ENCODE measurements at regions not wholly inside any gene's neighbourhood (a gene's known extent, or its start where the extent isn't known, plus 50 kb on each side); places are given as distances from the start of the nearest gene placed in this dataset.

DNA sequence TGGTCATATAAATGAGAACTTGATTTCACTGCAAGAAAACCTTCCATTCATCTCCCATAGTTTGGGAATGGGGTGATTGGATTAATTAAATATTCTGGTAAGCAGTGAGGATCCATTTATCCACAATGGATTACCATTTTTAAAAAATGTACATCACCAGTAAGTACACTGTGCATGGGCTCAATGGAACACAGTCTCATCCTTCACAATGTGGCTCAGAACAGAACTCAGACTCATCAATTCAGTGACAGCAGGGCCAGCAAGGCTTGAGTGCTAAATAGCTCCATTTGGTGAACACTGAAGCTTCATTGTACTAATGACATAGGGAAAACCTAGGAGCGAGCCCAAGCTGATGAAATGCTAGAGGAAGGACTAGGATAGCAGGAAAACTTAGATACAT is 223.8 kb downstream of the CMPK2 start:
- no peak for DNase-seq

DNA sequence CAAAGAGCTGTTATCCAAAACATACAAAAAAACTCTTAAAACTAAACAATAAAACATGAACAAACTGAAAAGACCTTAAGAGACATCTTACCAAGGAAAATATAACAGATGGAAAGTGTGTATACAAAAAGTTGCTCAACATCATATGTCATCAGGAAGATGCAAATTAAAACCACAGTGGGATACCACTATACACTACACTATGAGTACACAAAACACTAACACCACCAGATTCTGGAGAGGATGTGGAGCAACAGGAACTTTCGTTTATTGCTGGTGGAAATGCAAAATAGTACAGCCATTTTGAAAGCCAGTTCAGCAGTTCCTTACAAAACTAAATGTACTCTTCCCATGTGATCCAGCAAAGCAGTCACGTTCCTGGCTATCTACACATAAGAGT is 221.4 kb downstream of the CMPK2 start:
- DNase-seq, result no peak

DNA sequence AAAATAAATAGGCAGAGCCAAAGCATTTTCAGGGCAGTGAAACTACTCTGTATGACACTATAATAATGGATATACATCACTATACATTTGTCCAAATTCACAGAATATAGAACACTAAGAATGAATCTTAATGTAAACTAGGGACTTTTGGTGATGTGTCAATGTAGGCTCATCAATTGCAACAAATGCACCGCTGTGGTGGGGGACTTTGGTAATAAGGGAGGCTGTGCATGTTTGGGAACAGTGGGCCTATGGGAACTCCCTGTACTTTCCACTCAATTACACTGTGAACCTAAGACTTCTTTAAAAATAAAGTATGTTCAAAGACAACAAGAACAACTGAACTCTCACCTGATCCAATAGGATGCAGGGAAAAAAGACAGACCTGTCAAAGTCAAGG is 220.7 kb downstream of the CMPK2 start:
- no peak for DNase-seq

DNA sequence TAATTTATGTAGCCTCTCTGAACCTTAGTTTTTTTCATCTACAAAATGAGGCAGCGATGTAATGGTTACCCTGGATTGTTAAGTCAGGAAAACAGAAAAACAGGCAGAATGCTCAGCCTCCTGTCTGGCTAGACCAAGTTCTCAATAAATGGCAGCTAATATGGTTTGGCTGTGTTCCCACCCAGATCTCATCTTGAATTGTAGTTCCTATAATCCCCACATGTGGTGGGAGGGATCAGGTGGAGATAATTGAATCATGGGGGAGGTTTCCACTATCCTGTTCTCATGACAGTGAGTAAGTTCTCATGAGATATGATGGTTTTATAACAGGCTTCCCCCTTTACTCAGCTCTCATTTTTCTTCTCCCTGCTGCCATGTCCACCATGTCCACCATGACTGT is 220.0 kb downstream of the CMPK2 start:
- no peak for DNase-seq

DNA sequence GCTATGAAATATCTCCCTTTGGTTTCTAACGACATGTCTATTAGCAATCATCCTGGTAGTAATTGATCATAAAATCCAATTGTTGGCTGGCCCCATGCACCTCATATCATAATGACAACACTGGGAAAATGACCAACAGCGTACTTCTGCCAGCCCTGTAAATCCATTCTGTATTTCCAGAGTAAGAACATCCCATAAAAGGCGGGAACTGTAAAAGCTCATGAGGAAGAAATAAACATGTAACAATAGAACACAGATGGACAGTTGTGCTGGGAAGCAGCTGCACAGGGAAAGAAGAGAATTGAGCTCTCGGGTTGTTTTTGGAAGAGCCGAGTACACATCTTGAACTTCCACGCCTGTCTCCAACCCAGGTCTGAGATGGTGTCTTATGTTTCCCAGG is 218.7 kb downstream of the CMPK2 start:
- DNase-seq, result no peak

DNA sequence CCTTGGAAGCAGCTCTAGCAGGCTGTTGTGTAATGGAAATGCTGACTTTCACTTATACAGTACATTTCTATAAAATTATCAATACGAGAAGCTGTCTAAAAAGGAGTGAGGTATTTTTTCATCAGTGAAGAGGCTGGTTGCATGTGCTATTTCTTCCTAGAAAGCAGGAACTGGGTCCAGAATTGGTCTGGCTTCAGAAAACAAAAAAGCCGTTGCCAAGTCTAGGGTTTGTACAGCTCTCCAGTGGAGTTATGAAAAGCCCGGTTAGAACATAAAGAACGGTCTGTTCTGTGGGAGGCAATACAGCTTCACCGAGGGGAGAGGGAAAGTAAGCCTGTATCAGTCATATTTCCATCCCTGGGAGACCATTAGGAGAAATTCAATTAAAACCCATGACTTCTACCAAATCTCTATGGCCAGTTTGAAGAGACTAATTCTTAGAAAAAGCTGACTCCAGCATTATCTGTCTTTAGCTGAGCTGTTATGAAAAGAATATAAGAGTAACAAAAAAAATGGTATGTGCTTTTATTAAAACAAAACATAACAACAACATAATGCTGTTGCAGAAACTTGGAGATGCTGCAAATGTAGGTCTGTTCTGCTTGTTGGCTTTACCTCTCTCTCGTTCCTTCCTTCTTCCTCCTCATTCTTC is 217.0 kb downstream of the CMPK2 start:
- DNase-seq, result no peak

DNA sequence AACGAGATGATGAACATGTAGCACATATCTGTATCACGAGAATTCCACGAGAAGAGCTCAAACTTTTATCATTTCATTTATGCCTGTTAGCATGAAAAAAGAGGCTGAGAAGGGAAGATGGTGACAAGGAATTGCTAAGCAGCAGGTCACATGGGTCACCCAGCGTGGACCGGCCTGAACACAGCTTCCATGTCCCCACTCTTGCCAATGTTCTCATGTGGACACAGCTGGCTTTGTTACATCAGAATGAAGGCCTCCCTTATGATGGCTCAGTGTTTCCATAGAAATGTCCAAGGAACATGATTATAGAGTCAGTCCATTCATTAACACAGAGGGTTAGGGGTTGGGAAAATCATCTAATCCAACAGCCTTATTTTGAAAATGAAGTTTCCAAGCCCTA is 215.4 kb downstream of the CMPK2 start:
- no peak for DNase-seq

DNA sequence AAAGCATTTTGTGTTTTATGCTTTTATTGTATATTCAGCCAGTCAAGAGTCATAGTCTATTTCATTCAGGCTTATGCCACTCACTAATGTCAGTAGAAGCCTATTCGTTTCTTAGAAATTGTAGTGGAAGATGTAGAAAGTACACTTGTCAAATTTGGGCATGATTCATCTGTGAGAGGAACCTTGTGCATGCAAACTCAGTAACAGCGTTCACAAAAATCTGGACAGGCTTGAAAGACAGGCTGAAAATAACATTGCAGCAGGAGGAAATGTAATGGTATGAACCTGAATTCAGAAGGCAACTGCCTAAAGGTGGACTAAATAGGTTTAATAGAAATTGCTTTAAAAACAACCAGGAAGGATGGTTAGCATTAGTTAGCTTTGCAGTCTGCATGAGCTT is 213.5 kb downstream of the CMPK2 start:
- DNase-seq, result no peak

DNA sequence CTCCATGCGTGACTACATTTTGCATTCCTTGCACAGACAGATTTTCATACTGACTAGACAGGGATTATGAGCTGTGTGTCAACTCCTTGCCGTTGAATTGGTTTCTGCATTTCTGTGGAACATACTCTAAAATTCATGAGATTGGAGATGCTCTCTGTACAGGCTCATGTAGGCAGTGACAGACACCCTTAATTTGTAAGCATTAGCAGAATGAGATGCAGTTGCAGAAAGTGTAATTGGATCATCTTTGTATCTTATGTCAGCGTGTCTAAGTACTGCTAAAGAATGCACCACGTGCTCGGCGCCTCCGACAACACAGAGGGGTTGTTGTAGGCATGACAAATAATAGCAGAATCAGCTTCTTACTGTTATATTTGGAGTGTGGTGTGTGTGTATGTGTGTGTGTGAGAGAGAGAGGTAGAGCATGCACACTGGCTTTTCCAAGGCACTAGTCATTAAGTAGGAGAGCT is 212.4 kb downstream of the CMPK2 start:
- DNase-seq, result no peak

DNA sequence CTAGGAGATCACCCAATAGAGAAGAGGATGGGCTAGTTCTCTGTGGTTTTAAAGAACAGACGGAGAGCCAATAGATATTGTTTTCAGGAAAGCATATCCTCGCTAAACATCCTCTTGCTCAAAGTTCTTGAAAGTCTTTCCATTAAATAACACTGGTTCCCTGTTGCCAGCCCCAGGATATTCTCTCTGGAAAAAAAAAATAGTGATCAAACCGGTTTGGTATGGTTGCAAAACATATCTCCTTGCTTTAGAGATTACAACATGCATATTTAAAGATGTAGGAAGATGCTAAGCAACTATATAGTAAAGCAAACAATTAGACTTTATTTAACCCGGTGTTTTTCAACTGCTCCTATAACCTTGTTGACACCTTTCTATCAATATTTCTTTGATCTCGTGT is 211.4 kb downstream of the CMPK2 start:
- no peak for DNase-seq

DNA sequence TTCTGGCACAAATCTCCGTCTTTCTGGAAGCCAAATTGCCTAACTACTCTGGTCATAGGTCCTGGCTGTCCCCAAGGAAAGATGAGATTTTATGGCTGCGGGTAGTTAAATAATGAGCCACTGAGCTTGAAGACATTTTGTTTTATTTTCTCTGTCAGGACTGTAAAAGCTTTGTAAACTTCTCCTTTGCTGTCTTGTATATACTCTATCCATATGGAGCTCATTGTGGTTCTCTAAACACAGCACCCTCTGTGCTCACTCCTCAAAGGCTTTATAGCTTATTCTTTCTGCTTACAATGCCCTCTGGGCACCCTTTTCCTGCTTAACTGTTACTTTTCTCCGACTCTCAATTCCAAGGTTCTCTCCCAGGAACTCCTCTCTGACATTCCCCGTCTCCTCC is 209.1 kb downstream of the CMPK2 start:
- DNase-seq, result no peak

DNA sequence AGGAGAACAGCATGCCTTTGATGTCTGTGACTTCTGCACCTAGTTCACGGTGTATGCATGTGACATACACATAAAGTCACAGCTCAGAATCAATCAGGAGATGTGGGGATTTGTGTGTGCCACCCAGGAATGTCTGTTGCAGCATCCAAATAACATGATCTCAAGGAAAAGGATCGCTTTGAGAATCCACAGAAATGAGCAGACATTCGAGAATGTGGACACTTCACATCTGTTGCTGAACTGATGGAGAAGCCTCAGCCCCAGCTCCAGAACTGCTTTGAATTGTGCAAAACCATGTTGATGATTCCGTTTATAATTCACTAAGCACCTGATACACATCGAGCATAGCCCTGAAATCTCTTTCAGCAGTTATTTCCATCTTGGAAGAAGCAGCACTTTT is 208.6 kb downstream of the CMPK2 start:
- no peak for DNase-seq

DNA sequence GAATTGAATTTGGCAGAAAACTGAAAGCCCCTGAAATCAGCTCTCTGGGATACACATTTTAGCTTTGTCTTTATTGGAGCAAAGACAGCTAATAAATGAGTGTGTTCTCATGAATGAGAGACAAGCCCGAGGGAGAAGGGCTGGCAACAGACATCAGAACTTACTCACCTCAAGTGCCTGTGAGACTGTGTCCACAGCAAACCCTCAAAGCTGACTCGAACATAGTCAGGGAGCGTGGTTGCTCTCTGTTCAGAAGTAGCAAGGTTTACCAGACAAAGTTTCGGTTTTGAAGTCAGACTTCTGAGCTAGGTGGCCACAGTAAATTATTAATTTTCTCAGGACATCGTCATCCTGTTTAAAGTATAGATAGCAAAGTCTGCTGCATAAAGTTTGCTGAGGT is 207.9 kb downstream of the CMPK2 start:
- no peak for DNase-seq

DNA sequence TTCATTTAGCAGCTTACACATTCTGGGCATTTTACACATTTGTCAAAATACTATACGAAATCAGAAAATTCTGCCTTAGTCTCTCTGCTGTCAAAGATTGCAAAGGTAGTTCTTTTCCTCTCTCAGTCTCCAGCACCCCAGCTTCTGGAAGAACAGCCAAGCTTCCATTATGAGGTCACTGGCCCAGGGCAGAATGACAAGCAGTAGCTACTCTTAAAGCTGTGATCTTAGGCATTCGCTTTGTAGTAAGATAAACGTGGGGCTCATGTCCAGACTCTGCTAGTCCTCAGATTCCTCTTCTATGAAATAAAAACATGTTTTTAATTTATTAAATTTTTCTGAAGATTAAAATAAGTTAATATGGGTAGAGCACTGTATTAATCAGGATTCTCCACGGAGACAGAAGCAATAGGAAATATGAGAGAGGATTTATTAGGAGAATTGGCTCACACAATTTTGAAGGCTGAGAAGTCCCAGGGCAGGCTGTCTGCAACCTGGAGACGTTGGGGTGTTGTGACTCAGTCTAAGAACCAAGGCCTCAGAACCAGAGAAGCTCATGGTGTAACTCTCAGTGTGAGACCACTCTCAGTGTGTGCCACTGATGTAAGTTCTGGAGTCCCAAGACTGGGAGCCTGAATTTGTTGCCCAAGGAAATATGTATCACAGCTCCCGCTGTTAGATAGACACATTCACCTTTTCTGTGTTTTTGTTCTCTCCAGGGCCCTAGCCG is 201.2 kb downstream of the CMPK2 start:
- no peak for DNase-seq

DNA sequence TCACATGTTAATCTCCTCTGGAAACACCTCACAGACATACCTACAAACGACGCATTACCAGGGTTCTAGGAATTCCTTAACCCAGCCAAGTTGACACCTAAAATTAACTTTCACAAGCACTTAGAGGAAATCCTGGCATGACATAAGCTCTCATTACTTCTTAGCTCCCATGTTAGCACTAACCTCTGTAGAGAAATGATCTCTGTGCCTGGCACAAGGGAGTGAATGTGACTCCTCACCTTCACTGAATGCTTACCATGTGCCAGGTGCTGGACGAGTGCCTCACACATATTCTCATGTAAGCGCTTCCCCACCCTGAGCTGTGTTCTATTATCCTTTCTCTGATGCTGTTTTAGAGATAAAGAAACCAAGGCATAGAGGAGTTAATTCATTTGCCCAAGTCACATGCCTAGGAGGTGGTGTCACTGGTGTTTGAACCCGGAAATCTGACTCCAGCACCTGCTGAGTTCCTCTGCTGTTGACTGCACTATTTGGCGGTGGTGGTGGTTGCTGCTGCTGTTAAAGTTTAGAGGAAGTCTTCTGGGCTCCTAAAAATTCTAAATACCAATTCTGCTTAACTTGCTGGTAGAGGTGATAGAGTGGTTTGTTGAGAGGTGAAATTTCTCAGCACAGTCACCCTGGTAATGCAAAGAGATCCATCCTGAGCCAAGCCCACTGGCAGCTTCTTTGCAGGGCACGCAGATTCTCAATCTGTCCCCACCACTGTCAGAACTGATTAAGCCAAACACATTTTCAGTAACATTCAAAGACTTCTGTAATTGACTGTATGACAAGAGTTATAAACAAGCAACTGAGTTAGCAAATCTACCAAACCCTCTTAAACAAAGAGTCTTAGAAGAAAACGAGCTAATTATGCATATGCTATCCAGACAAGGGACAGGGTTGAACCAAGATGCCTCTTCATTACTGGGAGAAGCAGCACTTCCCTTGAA is 200.3 kb downstream of the CMPK2 start:
- DNase-seq, result no peak

DNA sequence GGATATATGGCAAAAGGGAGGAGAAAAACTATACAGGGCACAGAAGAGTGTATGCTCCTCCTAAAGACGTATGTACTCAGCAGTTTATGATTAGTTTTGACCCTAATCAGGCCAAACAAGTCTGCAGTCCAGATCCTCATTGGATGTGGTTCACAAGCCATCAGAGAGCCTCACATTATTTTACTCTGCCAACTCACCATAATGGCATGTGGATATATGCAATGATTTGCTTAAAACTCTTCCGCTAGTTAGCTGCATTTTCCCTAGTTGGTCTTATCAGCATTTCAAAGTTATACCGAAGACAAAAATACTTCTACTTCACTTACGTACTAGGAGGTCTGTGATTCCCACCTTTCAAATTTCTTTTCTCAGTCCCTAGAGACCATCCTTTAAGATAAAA is 198.4 kb downstream of the CMPK2 start:
- DNase-seq, result no peak

DNA sequence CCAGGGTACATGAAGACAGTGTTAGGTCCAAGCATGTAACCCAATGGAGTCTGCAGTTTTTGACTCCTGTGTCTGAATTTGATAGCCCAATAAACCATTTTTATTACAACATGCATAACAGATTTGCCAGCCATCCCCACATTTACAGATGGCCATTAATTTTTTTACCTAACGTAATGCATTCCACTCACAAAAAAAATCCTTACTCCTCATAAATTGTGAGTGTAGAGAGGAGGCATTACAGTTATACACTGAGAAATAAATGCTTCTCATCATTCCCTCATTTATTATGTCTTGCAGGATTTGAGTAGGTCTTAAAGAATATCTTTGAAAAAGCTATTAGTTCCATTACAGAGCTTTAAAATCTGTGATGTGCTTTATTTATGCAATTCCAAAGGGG is 193.8 kb downstream of the CMPK2 start:
- DNase-seq, result no peak

DNA sequence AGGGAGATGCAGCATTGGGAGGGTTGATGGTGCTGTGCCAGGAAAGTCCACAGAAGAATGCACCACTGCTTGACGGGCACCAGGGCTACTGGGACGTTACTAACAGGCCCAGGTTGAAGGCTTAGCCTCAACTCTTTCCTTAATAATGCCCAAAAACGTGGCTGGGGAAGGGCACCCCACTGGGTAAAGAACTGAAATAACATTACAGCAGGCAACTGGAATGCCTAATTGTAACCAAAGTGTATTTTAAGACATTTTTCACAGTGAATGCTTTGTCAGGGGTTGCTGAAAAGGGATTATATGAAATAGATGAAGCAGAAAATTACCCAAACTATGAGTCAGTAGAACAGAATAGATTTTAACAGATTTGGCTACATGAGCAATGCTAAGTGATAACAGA is 191.3 kb downstream of the CMPK2 start:
- no peak for DNase-seq

DNA sequence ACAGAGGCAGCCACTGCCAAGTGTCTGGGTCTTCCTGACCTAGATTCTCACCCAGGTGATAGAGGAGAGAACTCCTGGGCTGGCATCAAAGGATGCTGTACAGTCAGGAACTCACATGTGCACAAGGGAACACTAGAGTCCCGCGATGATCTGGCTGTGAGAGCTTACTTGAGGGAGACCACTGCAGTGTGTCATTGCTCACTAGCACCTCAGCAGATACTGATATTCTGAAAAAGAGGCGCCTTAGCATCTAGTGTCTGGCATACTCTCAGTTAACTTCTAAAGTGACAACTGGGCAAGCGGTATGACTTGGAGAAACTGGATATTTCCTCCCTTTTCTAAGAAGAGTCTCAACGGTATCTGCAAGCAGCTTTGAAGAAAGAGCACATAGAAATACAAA is 189.9 kb downstream of the CMPK2 start:
- no peak for DNase-seq

DNA sequence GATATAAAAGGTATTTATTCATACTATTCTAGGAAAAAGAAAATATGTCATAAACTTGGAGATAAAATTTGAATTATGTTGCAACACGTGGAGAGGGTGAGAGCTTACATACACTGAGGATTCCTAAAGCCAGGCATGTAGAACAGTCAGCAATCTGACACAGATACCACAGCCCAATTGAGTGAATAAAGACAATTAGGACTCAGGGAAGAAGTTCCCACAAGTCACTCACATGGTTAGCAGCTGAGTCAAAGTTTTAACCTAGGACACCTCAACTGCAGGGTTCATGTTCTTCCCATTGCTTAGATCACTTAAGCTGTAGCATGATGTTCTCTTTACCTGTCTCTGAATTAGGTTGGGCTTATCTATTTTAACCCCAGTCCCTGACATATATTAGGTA is 189.5 kb downstream of the CMPK2 start:
- no peak for DNase-seq

DNA sequence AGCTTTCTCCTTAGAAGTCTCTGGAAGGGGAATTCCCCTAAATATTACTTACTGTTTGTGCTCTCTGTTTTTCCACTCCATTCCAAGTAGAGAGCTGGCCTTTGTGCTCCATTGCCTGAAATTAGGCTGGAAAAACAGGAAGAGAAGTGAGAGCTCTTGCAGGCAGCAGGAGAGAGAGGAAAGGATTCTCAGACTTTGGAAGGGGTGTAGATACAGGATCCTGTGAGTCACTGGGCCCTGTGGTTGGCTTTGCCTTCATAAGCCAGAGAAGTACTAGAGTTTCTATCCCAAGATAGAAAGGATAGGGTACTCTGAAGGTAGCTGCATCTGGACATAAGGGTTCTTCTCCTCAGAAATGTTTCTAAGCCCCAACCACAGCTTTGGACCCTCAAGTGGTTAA is 188.9 kb downstream of the CMPK2 start:
- DNase-seq, result no peak

DNA sequence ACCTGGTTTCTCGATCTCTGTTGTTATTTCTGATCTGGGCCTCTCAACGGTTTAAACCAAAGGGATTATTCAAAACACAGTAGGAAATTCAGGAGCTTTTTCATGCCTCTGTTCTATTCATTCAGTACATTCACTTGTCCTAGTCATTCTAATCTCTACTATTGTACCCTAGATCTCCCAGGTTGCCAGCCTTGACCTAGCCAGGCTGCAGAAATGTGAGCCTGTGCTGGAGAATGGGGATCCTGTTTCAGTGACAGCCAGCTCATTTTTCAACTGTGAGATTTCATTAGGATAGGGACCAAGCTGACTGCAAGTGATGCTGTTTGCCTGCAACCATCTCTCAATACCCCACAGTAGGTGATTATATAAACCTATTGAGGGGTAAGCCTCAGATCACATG is 186.2 kb downstream of the CMPK2 start:
- DNase-seq, result no peak

DNA sequence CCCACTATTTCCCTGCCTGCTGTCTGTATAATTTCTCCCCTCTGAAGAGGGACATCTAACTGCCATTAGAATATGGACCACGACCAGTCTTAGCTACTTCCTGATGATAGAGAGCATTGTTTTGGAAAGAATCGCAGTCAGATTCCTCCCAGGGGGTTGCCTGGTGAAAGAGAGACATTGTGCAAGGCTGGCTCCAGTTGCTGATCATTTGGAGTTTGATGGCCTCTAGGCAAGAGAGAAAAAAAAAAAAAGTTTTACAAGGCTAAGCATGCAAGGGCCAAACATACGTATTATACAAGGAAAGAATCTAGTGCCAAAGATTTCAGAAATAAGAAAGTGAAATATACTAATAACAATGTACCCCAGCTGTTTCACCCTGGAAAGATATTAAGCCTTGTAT is 182.2 kb downstream of the CMPK2 start:
- DNase-seq, result no peak

DNA sequence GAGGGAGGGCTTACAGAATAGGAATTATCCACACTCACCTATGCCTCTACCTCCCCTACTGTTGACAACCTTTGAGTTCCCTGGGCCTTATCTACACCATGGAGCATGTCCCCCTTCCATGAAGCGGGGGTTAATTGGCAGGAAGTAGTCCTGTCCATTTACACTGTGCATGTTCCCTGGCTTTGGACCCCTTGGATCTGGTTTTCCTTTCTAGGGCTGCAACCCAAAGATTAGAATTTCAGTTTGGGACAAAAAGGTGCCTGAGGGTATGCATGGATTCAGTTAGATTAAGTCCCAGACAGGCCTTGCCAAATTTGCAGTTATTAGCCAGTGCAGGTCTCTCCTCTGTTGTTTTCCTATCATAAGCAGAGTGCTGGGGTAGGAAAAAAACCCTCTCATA is 180.3 kb downstream of the CMPK2 start:
- DNase-seq, result no peak

Data from EL (cell line).